ENCODE measurements at regions not wholly inside any gene's neighbourhood (a gene's known extent, or its start where the extent isn't known, plus 50 kb on each side); places are given as distances from the start of the nearest gene placed in this dataset.

GRCh38 chr13:61672756-61673155 is 257.1 kb upstream of the PCDH20 start:
- WGBS, result 81% methylated on average over 4 of the region's 4 CpGs

GRCh38 chr13:61670384-61671161 is 254.9 kb upstream of the PCDH20 start:
- H3K27me3 ChIP-seq, result no peaks in the 10 kb centered on the region
- no peaks in the 10 kb centered on the region for H3K36me3 ChIP-seq
- H3K4me3 ChIP-seq, result no peak overlapping the region
- 89% methylated on average over 19 of the region's 19 CpGs for WGBS
- no peak for DNase-seq (ENCODE audit: low spot score in 2 of 2)
- H3K27ac ChIP-seq, result no peak overlapping the region
- H3K9me3 ChIP-seq, result no peaks in the 10 kb centered on the region
- TF ChIP-seq POLR2A (IDR thresholded peaks at IDR 0.05) (no peak), CTCF (IDR thresholded peaks at IDR 0.05) (no peak), POLR2AphosphoS5 (IDR thresholded peaks at IDR 0.05) (no peak), EP300 (IDR thresholded peaks at IDR 0.05) (no peak)
- H3K4me1 ChIP-seq, result no peaks in the 10 kb centered on the region

More at GRCh38 chr13:61672756-61673155, 257.1 kb upstream of the PCDH20 start:
- no peak overlapping the region for H3K27ac ChIP-seq
- no peak for DNase-seq (ENCODE audit: low spot score in 2 of 2)
- TF ChIP-seq EP300 (IDR thresholded peaks at IDR 0.05), result no peak
- no peak for TF ChIP-seq CTCF (IDR thresholded peaks at IDR 0.05)
- no peak for TF ChIP-seq POLR2AphosphoS5 (IDR thresholded peaks at IDR 0.05)
- TF ChIP-seq POLR2A (IDR thresholded peaks at IDR 0.05), result no peak
- no peaks in the 10 kb centered on the region for H3K27me3 ChIP-seq
- H3K9me3 ChIP-seq, result no peaks in the 10 kb centered on the region
- no peak overlapping the region for H3K4me3 ChIP-seq
- H3K36me3 ChIP-seq, result no peaks in the 10 kb centered on the region
- no peaks in the 10 kb centered on the region for H3K4me1 ChIP-seq

GRCh38 chr13:61664801-61665705 is 249.4 kb upstream of the PCDH20 start:
- no peaks in the 10 kb centered on the region for H3K27me3 ChIP-seq
- no peaks in the 10 kb centered on the region for H3K4me1 ChIP-seq
- no peak overlapping the region for H3K27ac ChIP-seq
- H3K4me3 ChIP-seq, result no peak overlapping the region
- TF ChIP-seq EP300 (IDR thresholded peaks at IDR 0.05), result no peak
- no peak for TF ChIP-seq CTCF (IDR thresholded peaks at IDR 0.05)
- H3K9me3 ChIP-seq, result no peaks in the 10 kb centered on the region
- no peaks in the 10 kb centered on the region for H3K36me3 ChIP-seq
- DNase-seq (ENCODE audit: low spot score in 2 of 2), result no peak
- WGBS, result 60% methylated on average over 11 of the region's 11 CpGs

- Histone ChIP-seq H3K9me3 (no peaks in the 10 kb centered on the region), H3K36me3 (no peaks in the 10 kb centered on the region), H3K4me1 (no peaks in the 10 kb centered on the region), H3K4me3 (no peak overlapping the region), H3K27me3 (no peaks in the 10 kb centered on the region), H3K27ac (no peak overlapping the region)
- 66% methylated on average over 2 of the region's 2 CpGs for WGBS
- no peak for TF ChIP-seq CTCF (IDR thresholded peaks at IDR 0.05)
- TF ChIP-seq POLR2A (IDR thresholded peaks at IDR 0.05), result no peak
- no peak for TF ChIP-seq EP300 (IDR thresholded peaks at IDR 0.05)
- no peak for TF ChIP-seq POLR2AphosphoS5 (IDR thresholded peaks at IDR 0.05)
- no peak for DNase-seq (ENCODE audit: low spot score in 2 of 2)
Observed at GRCh38 chr13:61654481-61654880, 238.8 kb upstream of the PCDH20 start.

- 57% methylated on average over 2 of the region's 2 CpGs for WGBS
- Histone ChIP-seq H3K4me3 (no peak overlapping the region), H3K4me1 (no peaks in the 10 kb centered on the region), H3K36me3 (no peaks in the 10 kb centered on the region), H3K27me3 (no peaks in the 10 kb centered on the region), H3K9me3 (no peaks in the 10 kb centered on the region), H3K27ac (no peak overlapping the region)
- no peak for DNase-seq (ENCODE audit: low spot score in 2 of 2)
- no peak for TF ChIP-seq CTCF (IDR thresholded peaks at IDR 0.05)
- no peak for TF ChIP-seq POLR2A (IDR thresholded peaks at IDR 0.05)
- TF ChIP-seq POLR2AphosphoS5 (IDR thresholded peaks at IDR 0.05), result no peak
- no peak for TF ChIP-seq EP300 (IDR thresholded peaks at IDR 0.05)
Observed at GRCh38 chr13:61648547-61648946, 232.9 kb upstream of the PCDH20 start.

Measured in suprapubic skin (tissue), 4 donors.